ENCODE measurements at regions not wholly inside any gene's neighbourhood (a gene's known extent, or its start where the extent isn't known, plus 50 kb on each side); places are given as distances from the start of the nearest gene placed in this dataset.
A peak's percentile ranks its signal among the peaks of the same experiment; 100 is the strongest.

DNA sequence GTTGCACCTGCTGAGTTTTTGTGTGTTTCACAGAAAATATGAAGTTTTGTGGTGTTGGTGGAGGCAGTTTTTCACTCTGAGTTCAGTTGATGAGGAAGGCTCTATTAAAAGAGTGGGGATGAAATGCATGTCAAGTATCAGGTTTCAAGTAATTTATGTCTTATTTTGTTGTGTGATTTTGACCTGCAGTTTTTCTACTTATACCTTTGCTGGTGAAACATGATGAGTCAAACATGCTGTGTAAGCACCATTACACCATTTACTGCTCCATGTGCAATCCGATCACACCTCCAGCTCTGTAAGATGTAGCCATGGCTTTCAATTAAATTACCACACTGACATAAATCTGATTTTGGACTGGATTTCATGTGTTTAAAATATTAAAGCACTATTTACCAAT, 174.5 kb upstream of the ZEB2 start:
- Histone ChIP-seq H3K4me1 (ENCODE audit: insufficient read depth, low read length) (no peaks in the 10 kb centered on the region), H3K27ac (ENCODE audit: low read depth in 1 of 2, low read length in 2 of 2) (no peak overlapping the region), H3K27me3 (ENCODE audit: control insufficient read depth in 1 of 2, insufficient read depth in 2 of 2, low read length in 2 of 2) (no peaks in the 10 kb centered on the region), H3K36me3 (ENCODE audit: insufficient read depth, low read length) (no peaks in the 10 kb centered on the region), H3K9me3 (ENCODE audit: control insufficient read depth in 1 of 2, insufficient read depth in 1 of 2, low read length in 2 of 2) (no peaks in the 10 kb centered on the region), H3K4me3 (ENCODE audit: low read length) (no peak overlapping the region)
- no peak overlapping the region for H3K27ac Mint-ChIP-seq
- ATAC-seq (ENCODE audit: poor library complexity): no peak
- no peak overlapping the region for H3K4me3 Mint-ChIP-seq
- no peaks in the 10 kb centered on the region for H3K36me3 Mint-ChIP-seq (ENCODE audit: low read depth)
- no peaks in the 10 kb centered on the region for H3K9me3 Mint-ChIP-seq
- no peak for TF ChIP-seq CTCF (IDR thresholded peaks at IDR 0.05)
- POLR2A ChIA-PET: no interaction called here
- CTCF ChIA-PET: no interaction called here
- H3K4me1 Mint-ChIP-seq (ENCODE audit: low read depth): no peaks in the 10 kb centered on the region
- H3K27me3 Mint-ChIP-seq: peaks cover 4% of the 10 kb centered on the region
- DNase-seq: no peak
- intact Hi-C loops (cut with DNase I, micrococcal nuclease): no loop called here

DNA sequence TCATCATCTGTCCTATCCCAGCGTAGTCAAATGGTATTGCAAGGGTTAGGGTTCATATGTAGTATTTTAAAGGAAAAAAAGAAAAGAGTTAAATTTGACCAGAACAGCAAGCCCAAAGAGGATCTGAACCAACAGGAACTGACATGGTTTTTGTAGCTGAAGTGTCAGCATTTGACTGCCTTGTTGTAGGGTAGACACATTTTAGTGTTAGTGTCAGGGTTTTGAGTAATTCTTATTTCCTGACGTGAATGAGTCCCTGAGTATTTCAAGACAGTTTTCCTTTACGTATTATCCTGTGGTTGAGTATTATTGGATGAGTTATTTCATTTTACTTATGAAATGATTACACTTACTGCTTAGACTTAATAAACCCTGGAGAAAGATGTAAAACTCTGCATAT, 173.3 kb upstream of the ZEB2 start:
- ChIA-PET POLR2A (no interaction called here), CTCF (no interaction called here)
- Histone ChIP-seq H3K9me3 (ENCODE audit: control insufficient read depth in 1 of 2, insufficient read depth in 1 of 2, low read length in 2 of 2) (no peaks in the 10 kb centered on the region), H3K36me3 (ENCODE audit: insufficient read depth, low read length) (no peaks in the 10 kb centered on the region), H3K4me3 (ENCODE audit: low read length) (no peak overlapping the region), H3K27me3 (ENCODE audit: control insufficient read depth in 1 of 2, insufficient read depth in 2 of 2, low read length in 2 of 2) (no peaks in the 10 kb centered on the region), H3K27ac (ENCODE audit: low read depth in 1 of 2, low read length in 2 of 2) (no peak overlapping the region), H3K4me1 (ENCODE audit: insufficient read depth, low read length) (no peaks in the 10 kb centered on the region)
- peak in 2 of 14 experiments; percentile 19 to 23 for DNase-seq
- no peak overlapping the region for H3K27ac Mint-ChIP-seq
- H3K9me3 Mint-ChIP-seq: no peaks in the 10 kb centered on the region
- no peaks in the 10 kb centered on the region for H3K36me3 Mint-ChIP-seq (ENCODE audit: low read depth)
- no peak for ATAC-seq (ENCODE audit: poor library complexity)
- H3K27me3 Mint-ChIP-seq: peaks cover 4% of the 10 kb centered on the region
- H3K4me1 Mint-ChIP-seq (ENCODE audit: low read depth): no peaks in the 10 kb centered on the region
- no peak for TF ChIP-seq CTCF (IDR thresholded peaks at IDR 0.05)
- H3K4me3 Mint-ChIP-seq: no peak overlapping the region
- intact Hi-C loops (cut with DNase I, micrococcal nuclease): no loop called here

DNA sequence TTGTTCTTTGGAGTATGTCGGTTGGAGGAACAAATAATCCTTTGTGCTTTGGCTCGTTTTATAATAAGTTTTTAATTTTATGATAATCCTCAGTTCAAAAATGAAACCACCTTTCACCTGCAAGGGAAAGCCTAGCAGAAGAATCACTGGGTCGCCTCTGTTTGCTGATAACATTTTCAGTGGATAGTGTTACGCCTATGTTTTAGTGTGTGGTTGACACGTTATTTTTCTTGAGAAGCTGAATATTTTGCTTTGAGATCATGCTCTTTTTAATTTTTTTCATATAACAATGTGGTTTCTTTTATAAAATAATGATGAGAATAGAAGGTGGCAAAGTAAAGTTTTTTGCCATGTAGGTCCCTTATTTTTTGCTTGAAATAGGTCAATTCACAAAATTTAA, 172.7 kb upstream of the ZEB2 start:
- Histone ChIP-seq H3K27me3 (ENCODE audit: control insufficient read depth in 1 of 2, insufficient read depth in 2 of 2, low read length in 2 of 2) (no peaks in the 10 kb centered on the region), H3K36me3 (ENCODE audit: insufficient read depth, low read length) (no peaks in the 10 kb centered on the region), H3K27ac (ENCODE audit: low read depth in 1 of 2, low read length in 2 of 2) (no peak overlapping the region), H3K4me1 (ENCODE audit: insufficient read depth, low read length) (no peaks in the 10 kb centered on the region), H3K9me3 (ENCODE audit: control insufficient read depth in 1 of 2, insufficient read depth in 1 of 2, low read length in 2 of 2) (no peaks in the 10 kb centered on the region), H3K4me3 (ENCODE audit: low read length) (no peak overlapping the region)
- H3K27me3 Mint-ChIP-seq: peaks cover 4% of the 10 kb centered on the region
- H3K27ac Mint-ChIP-seq: no peak overlapping the region
- H3K9me3 Mint-ChIP-seq: no peaks in the 10 kb centered on the region
- TF ChIP-seq CTCF (IDR thresholded peaks at IDR 0.05): no peak
- no peaks in the 10 kb centered on the region for H3K4me1 Mint-ChIP-seq (ENCODE audit: low read depth)
- no peaks in the 10 kb centered on the region for H3K36me3 Mint-ChIP-seq (ENCODE audit: low read depth)
- CTCF ChIA-PET: no interaction called here
- H3K4me3 Mint-ChIP-seq: no peak overlapping the region
- DNase-seq (no peak), ATAC-seq (ENCODE audit: poor library complexity) (no peak)
- intact Hi-C loops (cut with DNase I, micrococcal nuclease): no loop called here
- POLR2A ChIA-PET: no interaction called here
